SH-SY5Y (cell line): ENCODE measurements at regions not wholly inside any gene's neighbourhood (a gene's known extent, or its start where the extent isn't known, plus 50 kb on each side); places are given as distances from the start of the nearest gene placed in this dataset.

Experiments
- GATA2 ChIP-seq: IDR thresholded peaks from 2 replicates; pipeline ENCODE4 v1.6.1; 2011; ENCODE audit warnings: mild to moderate bottlenecking, low read depth, low read length
- GATA3 ChIP-seq: IDR thresholded peaks from 2 replicates; pipeline ENCODE4 v1.6.1; 2011; ENCODE audit warnings: low read depth, mild to moderate bottlenecking, low read length, moderate library complexity

DNA sequence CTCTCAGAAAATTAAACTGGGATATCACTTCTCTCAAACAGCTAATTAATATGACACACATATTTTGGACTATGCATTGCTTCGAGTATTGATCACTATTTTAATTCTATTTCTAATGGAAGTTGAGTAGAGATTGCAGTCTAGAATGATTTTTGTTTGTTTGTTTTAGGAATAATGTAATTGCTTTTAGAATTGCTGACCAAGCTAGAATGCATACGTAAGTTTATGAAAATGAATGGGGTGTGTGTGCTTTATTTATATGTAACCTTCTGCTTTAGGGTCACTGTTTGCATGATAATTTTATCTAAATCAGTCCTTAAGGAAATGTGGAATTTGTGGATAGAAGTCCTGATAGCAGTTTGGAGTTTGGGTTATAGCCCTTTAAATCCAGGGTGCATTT, 371.4 kb downstream of the NR2F2 start:
- no peak for TF ChIP-seq GATA3
- TF ChIP-seq GATA2: no peak
